K562 (cell line): ENCODE measurements at regions not wholly inside any gene's neighbourhood (a gene's known extent, or its start where the extent isn't known, plus 50 kb on each side); places are given as distances from the start of the nearest gene placed in this dataset.

ENCODE experiments used
- ARID3B ChIP-seq: fragments of 250-450 bp; sonication (Bioruptor Pico); IDR thresholded peaks from 2 replicates; pipeline ENCODE4 v1.4.0; 2020; ENCODE audit warnings: borderline replicate concordance
- CBFA2T3 ChIP-seq: fragments of 450-650 bp; IDR thresholded peaks from 2 replicates; pipeline ENCODE4 v1.6.1; 2017
- CBX8 ChIP-seq: fragments of 200-600 bp; sonication (generic); IDR thresholded peaks from 2 replicates; pipeline ENCODE4 v1.6.1; 2012; ENCODE audit warnings: borderline replicate concordance, mixed run types, low read depth, mild to moderate bottlenecking, moderate library complexity, mixed read lengths, low read length, control low read depth, inconsistent platforms; ENCODE audit not compliant: poor library complexity, severe bottlenecking; ENCODE audit errors: extremely low read depth
- CGGBP1 ChIP-seq: fragments of 250-450 bp; sonication (Bioruptor Pico); IDR thresholded peaks from 2 replicates; pipeline ENCODE4 v1.9.0; 2021; ENCODE audit warnings: mild to moderate bottlenecking
- CHD4 ChIP-seq: fragments of 200-600 bp; sonication (generic); IDR thresholded peaks from 3 replicates; pipeline ENCODE4 v1.6.1; 2012; ENCODE audit warnings: low read depth, mild to moderate bottlenecking, mixed read lengths, low read length, inconsistent platforms; ENCODE audit not compliant: insufficient read depth, insufficient replicate concordance, poor library complexity, severe bottlenecking
- ESRRA ChIP-seq: fragments of 450-650 bp; IDR thresholded peaks from 2 replicates; pipeline ENCODE4 v1.6.1; 2014; ENCODE audit warnings: low read depth, mild to moderate bottlenecking, moderate library complexity, borderline replicate concordance
- ETV5 ChIP-seq: sonication (generic); formaldehyde crosslinking; IDR thresholded peaks from 2 replicates; pipeline ENCODE4 v1.4.0; 2020; ENCODE audit warnings: low read depth, mild to moderate bottlenecking, missing genetic modification reagents
- HNRNPK ChIP-seq: fragments of 200-400 bp; formaldehyde crosslinking; IDR thresholded peaks from one replicate; pipeline ENCODE4 v1.6.1; 2018; ENCODE audit warnings: mild to moderate bottlenecking, low read depth, low read length; ENCODE audit not compliant: poor library complexity, severe bottlenecking
- KAT8 ChIP-seq: fragments of 450-650 bp; IDR thresholded peaks from 2 replicates; pipeline ENCODE4 v1.6.1; 2016; ENCODE audit warnings: low read depth, mild to moderate bottlenecking
- KDM2B ChIP-seq: fragments of 250-450 bp; sonication (Bioruptor Pico); IDR thresholded peaks from 2 replicates; pipeline ENCODE4 v1.8.0; 2021; ENCODE audit warnings: mild to moderate bottlenecking, moderate library complexity
- MCM5 ChIP-seq: fragments of 450-650 bp; IDR thresholded peaks from 2 replicates; pipeline ENCODE4 v1.6.1; 2016; ENCODE audit warnings: low read depth
- MTA2 ChIP-seq: fragments of 450-650 bp; IDR thresholded peaks from 2 replicates; pipeline ENCODE4 v1.6.1; 2016; ENCODE audit warnings: low read depth
- RERE ChIP-seq: sonication (generic); formaldehyde crosslinking; IDR thresholded peaks from 2 replicates; pipeline ENCODE4 v1.8.0; 2023; ENCODE audit warnings: missing genetic modification reagents, mild to moderate bottlenecking, borderline replicate concordance
- TCF3 ChIP-seq: sonication (generic); formaldehyde crosslinking; IDR thresholded peaks from 2 replicates; pipeline ENCODE4 v1.4.0; 2020; ENCODE audit warnings: mild to moderate bottlenecking, missing genetic modification reagents
- TFAP4 ChIP-seq: sonication (generic); formaldehyde crosslinking; IDR thresholded peaks from 2 replicates; pipeline ENCODE4 v1.8.0; 2022; ENCODE audit warnings: missing genetic modification reagents, mild to moderate bottlenecking, moderate library complexity, borderline replicate concordance
- ZNF121 ChIP-seq: sonication (generic); formaldehyde crosslinking; conservative IDR thresholded peaks from 2 replicates; pipeline ENCODE4 v1.8.0; 2022; ENCODE audit warnings: missing genetic modification reagents
- ZNF398 ChIP-seq: fragments of 250-450 bp; sonication (Bioruptor Pico); IDR thresholded peaks from 2 replicates; pipeline ENCODE4 v1.8.0; 2021; ENCODE audit warnings: moderate library complexity, mild to moderate bottlenecking, inconsistent platforms

- TF ChIP-seq CHD4 = no peak
- no peak for TF ChIP-seq ESRRA
- TF ChIP-seq HNRNPK = no peak
- no peak for TF ChIP-seq CGGBP1 (CRISPR knock-in tag)
- no peak for TF ChIP-seq ZNF398 (CRISPR knock-in tag)
- TF ChIP-seq TFAP4 (CRISPR knock-in tag) = peak; percentile 43; the same call in 1 of the 2 replicates
- peak; percentile 75 for TF ChIP-seq CBFA2T3
- no peak for TF ChIP-seq ARID3B (CRISPR knock-in tag)
- TF ChIP-seq ETV5 (CRISPR knock-in tag) = no peak
- no peak for TF ChIP-seq RERE (CRISPR knock-in tag)
- TF ChIP-seq MTA2 = 0 out of 2 replicates have a peak, but pooled peaks have one; percentile 36
- no peak for TF ChIP-seq ZNF121 (CRISPR knock-in tag)
- TF ChIP-seq MCM5 = no peak
- no peak for TF ChIP-seq KAT8
- no peak for TF ChIP-seq KDM2B (CRISPR knock-in tag)
- TF ChIP-seq TCF3 = peak; percentile 79
- no peak for TF ChIP-seq CBX8
Observed at GRCh38 chr5:94094793-94095441, 353.5 kb upstream of the POU5F2 start (continued).
